DND-41 (cell line): ENCODE measurements at regions not wholly inside any gene's neighbourhood (a gene's known extent, or its start where the extent isn't known, plus 50 kb on each side); places are given as distances from the start of the nearest gene placed in this dataset.

Source experiments
- ATAC-seq: fragments of 200-7000 bp; cut with Tn5 transposase; 3 replicates; pipeline ENCODE4 v1.9.1; 2021; ENCODE audit warnings: low read depth; ENCODE audit not compliant: insufficient read depth
- DNase-seq: peaks from one replicate; pipeline ENCODE4 v3.0.0-alpha.2; 2020
- H2AFZ ChIP-seq: 2 replicates; pipeline ENCODE4 v1.6.0; 2012; ENCODE audit warnings: low read depth, low read length
- H3K27ac ChIP-seq: 2 replicates; pipeline ENCODE4 v1.5.1; 2012; ENCODE audit warnings: low read length, inconsistent platforms
- H3K27me3 ChIP-seq: fragments of 200-600 bp; sonication (generic); 2 replicates; pipeline ENCODE4 v1.6.0; 2012; ENCODE audit warnings: low read length, mild to moderate bottlenecking, inconsistent platforms; ENCODE audit not compliant: insufficient read depth, poor library complexity
- H3K36me3 ChIP-seq: 2 replicates; pipeline ENCODE4 v1.5.1; 2012; ENCODE audit warnings: low read length, inconsistent platforms; ENCODE audit not compliant: insufficient read depth
- H3K4me1 ChIP-seq: 2 replicates; pipeline ENCODE4 v1.5.1; 2012; ENCODE audit warnings: mild to moderate bottlenecking, low read length; ENCODE audit not compliant: insufficient read depth
- H3K4me2 ChIP-seq: 2 replicates; pipeline ENCODE4 v1.6.0; 2012; ENCODE audit warnings: mild to moderate bottlenecking, moderate library complexity, low read length, inconsistent platforms; ENCODE audit not compliant: insufficient read depth
- H3K4me3 ChIP-seq, 2 experiments: fragments of 200-600 bp in 1 of 2; shearing (Covaris generic) in 1 of 2; 2 replicates each; pipeline ENCODE4 v1.5.1; 2012 to 2016; ENCODE audit warnings: inconsistent platforms in 2 of 2, low read length in 2 of 2, mild to moderate bottlenecking in 2 of 2, low read depth in 1 of 2, moderate library complexity in 1 of 2
- H3K79me2 ChIP-seq: 2 replicates; pipeline ENCODE4 v1.6.0; 2012; ENCODE audit warnings: low read length, inconsistent platforms; ENCODE audit not compliant: insufficient read depth
- H3K9ac ChIP-seq: 2 replicates; pipeline ENCODE4 v1.6.0; 2012; ENCODE audit warnings: low read depth, mild to moderate bottlenecking, inconsistent platforms, low read length, moderate library complexity
- H3K9me3 ChIP-seq: 2 replicates; pipeline ENCODE4 v1.5.1; 2012; ENCODE audit warnings: low read length, moderate library complexity, mild to moderate bottlenecking, inconsistent platforms; ENCODE audit not compliant: insufficient read depth, severe bottlenecking
- H4K20me1 ChIP-seq: 2 replicates; pipeline ENCODE4 v1.6.0; 2012; ENCODE audit warnings: low read length; ENCODE audit not compliant: insufficient read depth
- CTCF ChIP-seq: IDR thresholded peaks from 2 replicates; pipeline ENCODE4 v1.5.1; 2012; ENCODE audit warnings: borderline replicate concordance, low read length, moderate library complexity, mild to moderate bottlenecking; ENCODE audit not compliant: poor library complexity, severe bottlenecking; ENCODE audit errors: extremely low read depth
- EZH2 ChIP-seq: IDR thresholded peaks from 3 replicates; pipeline ENCODE4 v1.6.1; 2012; ENCODE audit warnings: borderline replicate concordance, low read depth, mild to moderate bottlenecking, moderate library complexity, low read length, inconsistent platforms; ENCODE audit not compliant: severe bottlenecking

DNA sequence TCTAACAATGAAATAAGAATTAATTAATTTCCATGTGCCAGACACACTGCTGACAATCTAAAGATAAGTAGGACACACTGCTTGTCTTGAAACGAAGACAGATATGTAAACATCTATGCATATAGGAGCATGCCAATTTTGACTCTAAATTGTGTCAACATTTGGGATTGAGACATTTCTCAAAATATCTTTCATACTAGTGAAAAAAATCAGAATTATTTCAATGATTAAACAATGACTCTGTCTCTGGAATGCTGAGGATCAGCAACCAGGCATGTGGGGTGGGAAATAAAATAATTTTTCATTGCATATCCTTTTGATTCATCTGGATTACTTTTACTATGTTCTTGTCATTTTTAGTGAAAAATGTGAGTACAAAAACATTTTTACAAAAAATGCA lies 262.6 kb upstream of the SYT4 start:
- DNase-seq (no peak), ATAC-seq (no peak)
- Histone ChIP-seq H3K4me2 (no peak overlapping the region), H3K4me3 (no peak overlapping the region), H3K4me1 (no peaks in the 10 kb centered on the region), H3K9ac (no peak overlapping the region), H4K20me1 (no peaks in the 10 kb centered on the region), H3K79me2 (no peaks in the 10 kb centered on the region), H3K36me3 (no peaks in the 10 kb centered on the region), H3K27me3 (no peaks in the 10 kb centered on the region), H2AFZ (no peak overlapping the region), H3K9me3 (no peaks in the 10 kb centered on the region), H3K27ac (no peak overlapping the region)
- TF ChIP-seq EZH2 (no peak), CTCF (no peak)

- H3K36me3 ChIP-seq: no peaks in the 10 kb centered on the region
- DNase-seq (no peak), ATAC-seq (no peak)
- no peaks in the 10 kb centered on the region for H3K27me3 ChIP-seq
- H3K9me3 ChIP-seq: no peaks in the 10 kb centered on the region
- H3K79me2 ChIP-seq: no peaks in the 10 kb centered on the region
- H3K4me2 ChIP-seq: no peak overlapping the region
- H3K4me1 ChIP-seq: no peaks in the 10 kb centered on the region
- no peak overlapping the region for H3K27ac ChIP-seq
- no peak overlapping the region for H3K9ac ChIP-seq
- H3K4me3 ChIP-seq: no peak overlapping the region
- H4K20me1 ChIP-seq: no peaks in the 10 kb centered on the region
- H2AFZ ChIP-seq: no peak overlapping the region
- TF ChIP-seq EZH2 (no peak), CTCF (no peak)
Measured at GRCh38 chr18:43542016-43542415, 264.7 kb upstream of the SYT4 start.

DNA sequence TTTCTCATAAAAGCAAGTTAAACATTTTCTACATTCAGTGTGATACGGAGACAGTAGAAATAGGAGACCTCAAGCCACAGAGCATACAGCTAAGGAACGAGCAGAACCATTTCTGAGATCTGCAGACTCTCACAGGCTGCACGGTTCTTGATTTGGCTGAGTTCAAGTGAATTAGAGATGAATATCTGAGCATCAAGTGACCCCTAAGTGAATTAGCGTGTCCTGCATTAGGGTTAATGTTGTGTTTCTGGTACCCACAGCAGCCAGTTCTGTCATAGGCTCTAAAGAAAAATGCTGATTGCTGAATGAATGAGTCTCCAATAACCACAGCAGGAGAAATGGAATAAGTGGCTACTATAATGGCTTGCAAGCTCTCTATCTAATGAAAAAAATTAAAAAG lies 265.9 kb upstream of the SYT4 start:
- H4K20me1 ChIP-seq: no peaks in the 10 kb centered on the region
- no peak overlapping the region for H3K27ac ChIP-seq
- ATAC-seq (no peak), DNase-seq (no peak)
- H3K27me3 ChIP-seq: no peaks in the 10 kb centered on the region
- H3K4me2 ChIP-seq: no peak overlapping the region
- no peaks in the 10 kb centered on the region for H3K36me3 ChIP-seq
- no peak overlapping the region for H3K4me3 ChIP-seq
- H3K9ac ChIP-seq: no peak overlapping the region
- TF ChIP-seq CTCF (no peak), EZH2 (no peak)
- no peak overlapping the region for H2AFZ ChIP-seq
- H3K9me3 ChIP-seq: no peaks in the 10 kb centered on the region
- H3K4me1 ChIP-seq: no peaks in the 10 kb centered on the region
- no peaks in the 10 kb centered on the region for H3K79me2 ChIP-seq

DNA sequence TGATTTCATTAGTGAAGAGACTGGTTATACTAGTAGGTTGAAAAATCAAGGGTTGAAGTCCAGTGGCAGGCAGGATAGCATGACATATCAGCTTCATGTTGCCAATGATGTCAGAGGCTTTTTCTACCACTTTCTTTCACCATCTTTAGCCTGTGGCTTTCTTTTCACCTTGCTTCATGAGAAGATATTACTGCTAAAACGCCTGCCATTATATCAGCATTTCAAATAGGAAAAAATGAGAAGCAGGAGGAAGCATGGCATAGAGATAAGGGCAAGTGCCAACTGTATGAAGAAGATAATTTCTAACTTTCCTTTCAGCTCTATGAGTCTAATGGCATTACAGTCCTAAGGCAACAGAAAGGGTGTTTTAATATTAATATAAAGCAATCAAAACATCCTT lies 270.2 kb upstream of the SYT4 start:
- no peak for DNase-seq
- H3K79me2 ChIP-seq: no peaks in the 10 kb centered on the region
- TF ChIP-seq EZH2 (no peak), CTCF (no peak)
- H3K4me2 ChIP-seq: no peak overlapping the region
- no peak overlapping the region for H3K27ac ChIP-seq
- H3K4me3 ChIP-seq: no peak overlapping the region
- H3K9me3 ChIP-seq: no peaks in the 10 kb centered on the region
- no peak overlapping the region for H2AFZ ChIP-seq
- H3K4me1 ChIP-seq: no peaks in the 10 kb centered on the region
- no peaks in the 10 kb centered on the region for H4K20me1 ChIP-seq
- H3K27me3 ChIP-seq: no peaks in the 10 kb centered on the region
- no peak overlapping the region for H3K9ac ChIP-seq
- H3K36me3 ChIP-seq: no peaks in the 10 kb centered on the region
- no peak for ATAC-seq
